ENCODE measurements at regions not wholly inside any gene's neighbourhood (a gene's known extent, or its start where the extent isn't known, plus 50 kb on each side); places are given as distances from the start of the nearest gene placed in this dataset.

DNA sequence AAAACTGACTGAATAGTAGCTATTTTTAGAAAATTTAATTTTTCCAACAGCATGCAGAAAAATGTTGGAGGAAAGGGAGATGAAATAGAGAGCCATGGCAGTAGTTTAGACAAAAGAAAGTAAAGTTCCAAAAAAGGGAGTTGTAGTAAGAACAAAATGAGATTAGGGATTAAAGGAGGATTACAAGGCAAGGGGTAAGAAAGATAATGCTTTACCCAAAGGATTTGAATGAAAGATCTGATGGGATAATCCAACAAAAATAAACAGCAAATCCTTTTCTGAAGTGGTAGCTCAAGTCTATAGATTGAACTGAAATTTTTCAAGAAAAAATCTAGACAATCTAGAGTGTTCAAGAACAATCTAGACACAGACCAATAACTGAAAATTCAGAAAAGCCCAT, 644.3 kb upstream of the FSHR start (continued):
- TF ChIP-seq, protein P1, sequence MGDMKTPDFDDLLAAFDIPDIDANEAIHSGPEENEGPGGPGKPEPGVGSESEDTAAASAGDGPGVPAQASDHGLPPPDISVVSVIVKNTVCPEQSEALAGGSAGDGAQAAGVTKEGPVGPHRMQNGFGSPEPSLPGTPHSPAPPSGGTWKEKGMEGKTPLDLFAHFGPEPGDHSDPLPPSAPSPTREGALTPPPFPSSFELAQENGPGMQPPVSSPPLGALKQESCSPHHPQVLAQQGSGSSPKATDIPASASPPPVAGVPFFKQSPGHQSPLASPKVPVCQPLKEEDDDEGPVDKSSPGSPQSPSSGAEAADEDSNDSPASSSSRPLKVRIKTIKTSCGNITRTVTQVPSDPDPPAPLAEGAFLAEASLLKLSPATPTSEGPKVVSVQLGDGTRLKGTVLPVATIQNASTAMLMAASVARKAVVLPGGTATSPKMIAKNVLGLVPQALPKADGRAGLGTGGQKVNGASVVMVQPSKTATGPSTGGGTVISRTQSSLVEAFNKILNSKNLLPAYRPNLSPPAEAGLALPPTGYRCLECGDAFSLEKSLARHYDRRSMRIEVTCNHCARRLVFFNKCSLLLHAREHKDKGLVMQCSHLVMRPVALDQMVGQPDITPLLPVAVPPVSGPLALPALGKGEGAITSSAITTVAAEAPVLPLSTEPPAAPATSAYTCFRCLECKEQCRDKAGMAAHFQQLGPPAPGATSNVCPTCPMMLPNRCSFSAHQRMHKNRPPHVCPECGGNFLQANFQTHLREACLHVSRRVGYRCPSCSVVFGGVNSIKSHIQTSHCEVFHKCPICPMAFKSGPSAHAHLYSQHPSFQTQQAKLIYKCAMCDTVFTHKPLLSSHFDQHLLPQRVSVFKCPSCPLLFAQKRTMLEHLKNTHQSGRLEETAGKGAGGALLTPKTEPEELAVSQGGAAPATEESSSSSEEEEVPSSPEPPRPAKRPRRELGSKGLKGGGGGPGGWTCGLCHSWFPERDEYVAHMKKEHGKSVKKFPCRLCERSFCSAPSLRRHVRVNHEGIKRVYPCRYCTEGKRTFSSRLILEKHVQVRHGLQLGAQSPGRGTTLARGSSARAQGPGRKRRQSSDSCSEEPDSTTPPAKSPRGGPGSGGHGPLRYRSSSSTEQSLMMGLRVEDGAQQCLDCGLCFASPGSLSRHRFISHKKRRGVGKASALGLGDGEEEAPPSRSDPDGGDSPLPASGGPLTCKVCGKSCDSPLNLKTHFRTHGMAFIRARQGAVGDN (IDR thresholded peaks at IDR 0.05): no peak
- TF ChIP-seq BMI1 (IDR thresholded peaks at IDR 0.05; ENCODE audit: borderline replicate concordance): no peak
- TF ChIP-seq, protein P2, sequence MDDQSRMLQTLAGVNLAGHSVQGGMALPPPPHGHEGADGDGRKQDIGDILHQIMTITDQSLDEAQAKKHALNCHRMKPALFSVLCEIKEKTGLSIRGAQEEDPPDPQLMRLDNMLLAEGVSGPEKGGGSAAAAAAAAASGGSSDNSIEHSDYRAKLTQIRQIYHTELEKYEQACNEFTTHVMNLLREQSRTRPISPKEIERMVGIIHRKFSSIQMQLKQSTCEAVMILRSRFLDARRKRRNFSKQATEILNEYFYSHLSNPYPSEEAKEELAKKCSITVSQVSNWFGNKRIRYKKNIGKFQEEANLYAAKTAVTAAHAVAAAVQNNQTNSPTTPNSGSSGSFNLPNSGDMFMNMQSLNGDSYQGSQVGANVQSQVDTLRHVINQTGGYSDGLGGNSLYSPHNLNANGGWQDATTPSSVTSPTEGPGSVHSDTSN (IDR thresholded peaks at IDR 0.05; ENCODE audit: insufficient replicate concordance, low read depth, low read length): no peak
- TF ChIP-seq ASH2L (IDR thresholded peaks at IDR 0.05; ENCODE audit: borderline replicate concordance, low read depth): no peak
- TF ChIP-seq LARP7 (IDR thresholded peaks at IDR 0.05): no peak
- TF ChIP-seq NFIC (IDR thresholded peaks at IDR 0.05; ENCODE audit: low read depth, low read length): no peak

DNA sequence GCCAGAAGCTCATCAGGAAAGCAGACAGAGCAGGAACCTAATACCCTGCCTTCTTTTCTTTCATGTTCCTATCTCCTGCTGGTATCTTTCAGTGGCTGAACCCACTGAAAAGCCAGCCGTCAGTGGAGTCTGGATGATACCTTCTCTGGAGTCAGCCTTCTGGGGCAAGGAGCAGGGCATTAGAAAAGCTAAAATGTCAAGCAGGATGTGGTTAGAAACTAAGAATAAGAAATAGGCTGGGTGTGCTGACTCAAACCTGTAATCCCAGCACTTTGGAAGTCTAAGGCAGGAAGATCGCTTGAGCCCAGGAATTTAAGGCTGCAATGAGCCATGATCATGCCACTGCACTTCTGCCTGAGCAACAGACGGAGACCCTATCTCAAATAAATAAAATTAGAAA, 642.0 kb upstream of the FSHR start:
- no peak for ATAC-seq
- TF ChIP-seq CBX5 (IDR thresholded peaks at IDR 0.05; ENCODE audit: low read depth): no peak
- TF ChIP-seq EGR1 (IDR thresholded peaks at IDR 0.05; ENCODE audit: borderline replicate concordance in 1 of 2, low read depth in 2 of 2, low read length in 2 of 2): no peak
- TF ChIP-seq, protein P3, sequence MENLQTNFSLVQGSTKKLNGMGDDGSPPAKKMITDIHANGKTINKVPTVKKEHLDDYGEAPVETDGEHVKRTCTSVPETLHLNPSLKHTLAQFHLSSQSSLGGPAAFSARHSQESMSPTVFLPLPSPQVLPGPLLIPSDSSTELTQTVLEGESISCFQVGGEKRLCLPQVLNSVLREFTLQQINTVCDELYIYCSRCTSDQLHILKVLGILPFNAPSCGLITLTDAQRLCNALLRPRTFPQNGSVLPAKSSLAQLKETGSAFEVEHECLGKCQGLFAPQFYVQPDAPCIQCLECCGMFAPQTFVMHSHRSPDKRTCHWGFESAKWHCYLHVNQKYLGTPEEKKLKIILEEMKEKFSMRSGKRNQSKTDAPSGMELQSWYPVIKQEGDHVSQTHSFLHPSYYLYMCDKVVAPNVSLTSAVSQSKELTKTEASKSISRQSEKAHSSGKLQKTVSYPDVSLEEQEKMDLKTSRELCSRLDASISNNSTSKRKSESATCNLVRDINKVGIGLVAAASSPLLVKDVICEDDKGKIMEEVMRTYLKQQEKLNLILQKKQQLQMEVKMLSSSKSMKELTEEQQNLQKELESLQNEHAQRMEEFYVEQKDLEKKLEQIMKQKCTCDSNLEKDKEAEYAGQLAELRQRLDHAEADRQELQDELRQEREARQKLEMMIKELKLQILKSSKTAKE (IDR thresholded peaks at IDR 0.05; ENCODE audit: low read depth, poor library complexity, severe bottlenecking): no peak
- no peak for TF ChIP-seq MTA2 (IDR thresholded peaks at IDR 0.05; ENCODE audit: low read depth)
- TF ChIP-seq SUPT20H (IDR thresholded peaks at IDR 0.05; ENCODE audit: borderline replicate concordance, control insufficient read depth, low read depth, low read length): no peak
- TF ChIP-seq SP1 (IDR thresholded peaks at IDR 0.05; ENCODE audit: low read depth, low read length): no peak
- no peak for TF ChIP-seq ASH2L (IDR thresholded peaks at IDR 0.05; ENCODE audit: borderline replicate concordance, low read depth)
- TF ChIP-seq FOXK2 (IDR thresholded peaks at IDR 0.05): no peak
- no peak for TF ChIP-seq HDGF (IDR thresholded peaks at IDR 0.05)
- no peak for TF ChIP-seq GABPA (IDR thresholded peaks at IDR 0.05; ENCODE audit: low read depth)
- TF ChIP-seq ZZZ3 (IDR thresholded peaks at IDR 0.05; ENCODE audit: control insufficient read depth, insufficient read length, low read depth): no peak

More for the DNA sequence above, 642.0 kb upstream of the FSHR start:
- in situ Hi-C loops (cut with MboI) (no loop called here), intact Hi-C loops (cut with micrococcal nuclease; ENCODE audit: unreplicated experiment) (no loop called here)
- Histone ChIP-seq H3K9me3 (replicated peaks; ENCODE audit: control insufficient read depth, insufficient read depth, low read length) (no peaks in the 10 kb centered on the region), H3K4me2 (ENCODE audit: control insufficient read depth, insufficient read depth) (no peak overlapping the region), H2AFZ (ENCODE audit: control insufficient read depth, low read depth, low read length) (no peak overlapping the region), H4K20me1 (ENCODE audit: control insufficient read depth, insufficient read depth) (no peaks in the 10 kb centered on the region), H3K27ac (ENCODE audit: control insufficient read depth, insufficient read depth) (no peak overlapping the region), H3K4me1 (ENCODE audit: control insufficient read depth, insufficient read depth, low read length) (no peaks in the 10 kb centered on the region), H3K79me2 (ENCODE audit: control insufficient read depth, insufficient read depth, low read length) (no peaks in the 10 kb centered on the region), H3K9ac (ENCODE audit: control insufficient read depth, insufficient read depth, low read length) (no peak overlapping the region), H3K27me3 (replicated peaks in 1 of 2; ENCODE audit: control insufficient read depth in 2 of 2, insufficient read depth in 2 of 2, low read length in 1 of 2) (no peaks in the 10 kb centered on the region; a peak in 1 of 4 replicates), H3K36me3 (ENCODE audit: control insufficient read depth in 2 of 2, insufficient read depth in 2 of 2, low read length in 1 of 2) (no peaks in the 10 kb centered on the region), H3K4me3 (no peak overlapping the region)
- ChIA-PET CTCF (no interaction called here), SMC1A (ENCODE audit: uncharacterized antibody, unreplicated experiment) (no interaction called here), RAD21 (ENCODE audit: unreplicated experiment) (no interaction called here), POLR2A (no interaction called here)
- BruUV-seq (replicated peaks): no TSS peak
- DNase-seq (ENCODE audit: low read depth, low spot score) (no peak), FAIRE-seq (no peak)
- 38% methylated on average over 3 of the region's 3 CpGs for WGBS (ENCODE audit: insufficient coverage, insufficient replicate concordance, low lambda C conversion rate, missing lambda C conversion rate)
